HG03095 (cell line): ENCODE measurements at regions not wholly inside any gene's neighbourhood (a gene's known extent, or its start where the extent isn't known, plus 50 kb on each side); places are given as distances from the start of the nearest gene placed in this dataset.
"Not testable (repeated sequence)": the region's sequence is repeated elsewhere in the genome, so short reads cannot be mapped to it uniquely, and the experiment has no call there.

ENCODE experiments used
- ATAC-seq: cut with Tn5 transposase; IDR thresholded peaks from one replicate; pipeline ENCODE4 v1.9.1; 2021; ENCODE audit warnings: moderate library complexity; ENCODE audit not compliant: unreplicated experiment

GRCh38 chr7:49580761-49581160 is 192.7 kb upstream of the VWC2 start:
- no peak for ATAC-seq

- ATAC-seq = no peak
These were observed 190.0 kb upstream of the VWC2 start for GRCh38 chr7:49583440-49583839.

- no peak for ATAC-seq
These were observed 176.5 kb upstream of the VWC2 start for GRCh38 chr7:49596701-49597491.

GRCh38 chr7:49597805-49598204 is 175.6 kb upstream of the VWC2 start:
- no peak for ATAC-seq

GRCh38 chr7:49611951-49612350 is 161.5 kb upstream of the VWC2 start:
- no peak for ATAC-seq

- no peak for ATAC-seq
These were observed 159.7 kb upstream of the VWC2 start for GRCh38 chr7:49613759-49614158.

GRCh38 chr7:49614974-49615373 is 158.5 kb upstream of the VWC2 start:
- ATAC-seq = not testable (repeated sequence)

- ATAC-seq = no peak
These were observed 155.4 kb upstream of the VWC2 start for GRCh38 chr7:49618028-49618427.

- no peak for ATAC-seq
These were observed 149.5 kb upstream of the VWC2 start for GRCh38 chr7:49623943-49624342.

- ATAC-seq = no peak
These were observed 148.8 kb upstream of the VWC2 start for GRCh38 chr7:49624611-49625010.

GRCh38 chr7:49630513-49630912 is 142.9 kb upstream of the VWC2 start:
- ATAC-seq = no peak

- ATAC-seq = no peak
These were observed 142.2 kb upstream of the VWC2 start for GRCh38 chr7:49631071-49631815.

GRCh38 chr7:49631960-49632359 is 141.5 kb upstream of the VWC2 start:
- ATAC-seq = no peak

- ATAC-seq = no peak
These were observed 137.6 kb upstream of the VWC2 start for GRCh38 chr7:49635800-49636199.

GRCh38 chr7:49636400-49636799 is 137.0 kb upstream of the VWC2 start:
- ATAC-seq = no peak

- no peak for ATAC-seq
These were observed 135.3 kb upstream of the VWC2 start for GRCh38 chr7:49638166-49638565.

GRCh38 chr7:49639068-49639593 is 134.3 kb upstream of the VWC2 start:
- ATAC-seq = no peak

- ATAC-seq = no peak
These were observed 133.6 kb upstream of the VWC2 start for GRCh38 chr7:49639808-49640207.

GRCh38 chr7:49643321-49643720 is 130.1 kb upstream of the VWC2 start:
- ATAC-seq = no peak

- no peak for ATAC-seq
These were observed 129.7 kb upstream of the VWC2 start for GRCh38 chr7:49643736-49644135.

GRCh38 chr7:49644396-49645166 is 128.9 kb upstream of the VWC2 start:
- ATAC-seq = no peak
